ACHN (cell line): ENCODE measurements at regions not wholly inside any gene's neighbourhood (a gene's known extent, or its start where the extent isn't known, plus 50 kb on each side); places are given as distances from the start of the nearest gene placed in this dataset.
A peak's percentile ranks its signal among the peaks of the same experiment; 100 is the strongest.
"Not testable (repeated sequence)": the region's sequence is repeated elsewhere in the genome, so short reads cannot be mapped to it uniquely, and the experiment has no call there.

Experiments used
- DNase-seq: peaks from one replicate; pipeline ENCODE4 v3.0.0-alpha.2; 2015
- in situ Hi-C: cut with HindIII; loops from 2 replicates; pipeline ENCODE4 v1.10.0; 2017; ENCODE audit warnings: low sequenced_read_pairs, low pct_ligation_motif_present, low pct_unique_long_range_greater_than_20kb

DNA sequence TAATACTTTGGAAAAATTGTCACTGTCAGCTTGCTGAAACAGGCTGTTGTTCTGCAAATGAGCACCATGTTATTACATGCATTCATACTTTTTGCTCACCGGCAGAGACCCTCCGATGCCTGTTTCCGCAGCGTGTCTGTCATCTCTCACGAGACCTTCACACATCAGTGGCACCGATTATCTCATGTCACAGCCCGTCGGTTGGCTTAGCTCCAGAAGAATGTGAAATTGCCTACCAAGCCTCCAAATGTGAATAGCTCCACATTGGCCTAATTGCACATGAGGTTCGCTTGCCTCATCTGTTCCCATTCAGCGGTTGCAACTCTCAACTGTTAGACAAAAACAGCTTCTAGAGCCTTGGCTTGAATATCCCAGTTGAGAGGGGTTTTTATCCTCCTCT lies 233.0 kb downstream of the ACTR3 start:
- in situ Hi-C loops: no loop called here
- DNase-seq: no peak

DNA sequence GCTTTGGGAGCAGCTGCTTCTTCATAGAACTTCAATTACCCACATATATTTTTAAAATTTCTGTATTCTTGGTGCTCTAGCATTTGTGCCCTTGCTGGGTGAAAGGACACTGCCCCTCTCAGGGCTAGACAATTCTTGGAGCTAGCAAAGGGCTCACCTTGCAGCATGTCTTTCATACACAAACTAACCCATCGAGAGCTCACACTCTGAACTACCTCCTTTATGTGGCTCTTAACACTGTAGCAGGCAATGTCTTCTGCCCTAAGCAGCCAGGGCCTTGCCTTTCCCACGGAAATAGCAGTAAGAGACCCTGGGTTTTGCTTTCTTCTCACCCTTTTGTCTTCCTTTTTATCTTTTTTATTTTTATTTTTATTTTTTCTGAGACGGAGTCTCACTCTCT lies 234.0 kb downstream of the ACTR3 start:
- no peak for DNase-seq
- in situ Hi-C loops: no loop called here

DNA sequence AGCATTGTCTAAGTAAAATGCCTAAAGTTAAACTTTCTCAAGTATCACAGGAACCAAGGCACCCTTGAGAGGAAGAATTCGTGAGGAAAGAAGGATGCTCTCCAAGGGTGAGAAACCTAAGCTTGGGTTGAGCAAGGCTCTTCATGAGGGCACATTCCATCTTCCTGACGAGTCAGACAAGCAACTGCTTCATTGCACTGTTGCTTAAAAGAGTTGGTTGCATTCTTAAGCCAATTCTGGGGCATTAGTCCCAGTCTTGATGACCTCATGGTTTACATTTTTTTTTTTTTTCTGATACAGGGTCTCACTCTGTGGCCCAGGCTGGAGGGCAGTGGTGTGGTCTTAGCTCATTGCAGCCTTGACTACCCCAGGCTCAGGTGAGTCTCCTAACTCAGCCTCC lies 237.5 kb downstream of the ACTR3 start:
- peak; percentile 5 for DNase-seq
- in situ Hi-C loops: no loop called here

- DNase-seq: no peak
- in situ Hi-C loops: no loop called here
Measured at GRCh38 chr2:114128263-114128662, 238.4 kb downstream of the ACTR3 start.

DNA sequence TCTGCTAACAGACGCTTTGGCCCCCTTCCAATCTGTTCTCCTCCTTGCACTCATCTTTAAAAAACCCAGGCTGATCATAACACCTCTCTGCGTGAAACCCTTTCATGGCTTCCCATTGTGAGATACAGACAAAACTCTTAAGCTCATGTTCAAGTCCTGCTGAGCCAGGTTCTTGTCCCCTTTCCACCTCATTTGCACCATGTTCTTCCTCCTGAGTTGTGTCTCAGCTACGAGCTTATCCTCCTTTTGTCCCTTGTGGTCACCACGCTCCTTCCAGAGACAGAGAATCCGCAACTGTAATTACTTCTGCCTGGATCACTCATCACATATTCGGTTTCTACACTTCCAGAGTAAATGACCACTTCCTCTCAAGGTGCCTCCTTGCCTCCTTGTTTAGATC lies 238.8 kb downstream of the ACTR3 start:
- no peak for DNase-seq
- in situ Hi-C loops: no loop called here

- in situ Hi-C loops, DNase-seq: not testable (repeated sequence)
Measured at GRCh38 chr2:114132050-114132449, 242.2 kb downstream of the ACTR3 start.

DNA sequence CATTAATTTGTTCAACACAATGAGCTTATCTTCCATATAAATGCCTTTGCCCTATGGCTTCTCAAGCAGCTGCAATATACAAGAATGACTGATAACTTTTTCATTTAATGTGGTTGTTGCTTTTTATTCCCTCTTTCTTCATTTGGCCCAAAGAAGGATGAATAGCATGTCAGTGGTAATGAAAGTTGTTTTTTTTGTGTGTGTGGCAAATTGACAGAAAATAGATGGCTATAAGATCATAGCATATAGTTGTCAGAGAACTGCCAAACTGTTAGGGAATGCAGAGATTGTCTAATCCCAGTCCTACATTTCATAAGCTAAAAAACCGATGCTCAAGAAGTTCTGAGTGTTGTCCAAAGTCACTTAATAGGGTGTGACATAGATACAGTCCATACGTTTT lies 244.3 kb downstream of the ACTR3 start:
- in situ Hi-C loops: no loop called here
- DNase-seq: no peak

- DNase-seq: no peak
- in situ Hi-C loops: no loop called here
Measured at GRCh38 chr2:114139542-114139941, 249.7 kb downstream of the ACTR3 start.

DNA sequence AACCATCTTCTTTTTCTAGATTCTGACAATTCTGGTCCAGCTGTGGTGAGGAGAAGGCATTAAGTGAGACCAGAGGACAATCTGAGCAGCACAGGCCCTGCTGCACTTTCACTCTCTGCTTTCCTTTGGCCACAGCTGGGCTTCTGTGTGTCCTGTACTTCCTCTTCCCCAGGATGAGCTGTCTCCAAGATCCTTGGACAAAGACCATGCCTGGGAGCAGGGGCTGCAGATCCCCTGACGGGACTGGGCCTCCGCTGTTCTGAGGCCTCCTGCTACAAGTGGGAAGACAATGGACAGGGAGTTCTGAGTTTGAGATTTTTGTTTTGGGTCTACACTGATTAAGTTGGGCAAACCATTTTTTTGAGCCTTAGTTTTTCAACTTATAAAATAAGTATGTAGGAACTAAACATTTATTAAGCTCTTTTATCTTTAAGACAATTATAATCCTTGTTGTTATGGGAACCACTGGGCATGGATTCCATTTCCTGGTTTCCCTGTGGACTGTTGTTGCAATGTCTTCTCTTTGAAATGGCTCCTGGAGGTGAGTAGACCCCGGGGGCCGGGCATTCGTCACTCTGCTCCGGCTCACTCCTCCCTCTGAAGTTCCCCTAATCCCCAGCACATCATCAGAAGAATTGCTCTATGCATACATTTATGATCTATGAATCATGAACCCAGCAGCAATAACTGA lies 266.6 kb downstream of the ACTR3 start:
- DNase-seq: no peak
- in situ Hi-C loops: no loop called here

GRCh38 chr2:114157057-114157385 lies 267.1 kb downstream of the ACTR3 start:
- in situ Hi-C loops: no loop called here

GRCh38 chr2:114160263-114160981 lies 270.5 kb downstream of the ACTR3 start:
- DNase-seq: no peak
- in situ Hi-C loops: no loop called here

More at GRCh38 chr2:114157057-114157385, 267.1 kb downstream of the ACTR3 start:
- DNase-seq: no peak

DNA sequence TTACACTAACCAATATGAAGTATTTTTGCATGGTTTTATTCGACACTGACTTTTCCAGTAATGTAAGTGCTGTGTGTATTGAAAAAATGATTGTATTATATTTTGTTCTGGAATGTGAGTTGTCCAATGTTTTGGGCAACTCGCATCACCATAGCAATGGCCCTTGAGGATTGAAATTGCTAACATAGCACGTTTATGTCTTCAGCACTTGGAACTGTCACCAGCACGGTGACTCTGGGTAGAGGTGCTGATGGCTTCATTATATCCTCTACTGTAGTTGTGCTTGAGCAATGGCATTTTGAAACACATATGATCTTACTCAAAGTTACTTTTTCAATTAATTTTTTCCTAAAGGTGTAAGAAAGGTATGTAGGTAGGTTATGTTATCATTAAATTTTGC lies 271.5 kb downstream of the ACTR3 start:
- in situ Hi-C loops: no loop called here

DNA sequence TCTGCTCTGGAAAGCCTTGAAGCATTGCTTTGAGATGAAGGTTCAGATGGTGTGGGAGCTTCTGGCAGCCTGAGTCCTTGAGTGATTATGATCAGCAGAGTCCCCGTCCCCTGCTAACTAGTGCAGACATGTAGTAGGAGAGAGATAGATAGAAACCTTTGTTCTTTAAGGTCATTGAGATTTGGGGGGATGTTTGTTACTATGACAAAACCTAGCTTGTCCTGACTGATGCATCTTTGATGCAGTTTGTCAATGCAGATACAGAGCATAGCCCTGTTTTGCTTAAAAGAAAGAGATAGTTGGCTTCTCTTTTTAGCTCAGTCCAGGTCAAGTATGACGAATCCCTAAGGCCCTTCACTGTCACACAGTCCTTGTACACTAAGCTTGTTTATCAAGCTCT lies 274.6 kb upstream of the DPP10 start:
- in situ Hi-C loops: no loop called here
- DNase-seq: no peak

More for the DNA sequence above, 271.5 kb downstream of the ACTR3 start:
- DNase-seq: no peak

- no peak for DNase-seq
- in situ Hi-C loops: no loop called here
Measured at GRCh38 chr2:114170070-114170469, 272.4 kb upstream of the DPP10 start.

DNA sequence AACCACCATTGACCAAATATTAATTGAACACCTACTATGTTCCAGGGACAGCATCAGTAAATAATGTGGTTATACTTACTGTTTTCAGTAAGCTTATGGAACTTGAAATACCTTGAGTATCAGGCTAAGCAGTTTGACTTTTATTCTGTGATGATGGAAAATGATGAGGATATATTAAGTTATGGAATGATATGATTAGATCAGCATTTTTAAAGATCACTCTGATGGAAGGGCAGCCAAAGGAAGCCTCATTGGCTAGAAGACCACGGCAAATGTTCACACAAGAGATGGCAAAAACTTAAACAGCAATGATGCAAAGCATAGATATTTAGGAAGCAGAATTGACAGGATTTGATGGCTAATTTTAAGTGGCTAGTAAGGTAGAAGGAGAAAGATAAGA lies 266.9 kb upstream of the DPP10 start:
- no peak for DNase-seq
- in situ Hi-C loops: no loop called here

GRCh38 chr2:114185501-114185900 lies 256.9 kb upstream of the DPP10 start:
- no peak for DNase-seq

GRCh38 chr2:114192362-114192761 lies 250.1 kb upstream of the DPP10 start:
- in situ Hi-C loops: no loop called here
- no peak for DNase-seq

More at GRCh38 chr2:114185501-114185900, 256.9 kb upstream of the DPP10 start:
- in situ Hi-C loops: no loop called here

DNA sequence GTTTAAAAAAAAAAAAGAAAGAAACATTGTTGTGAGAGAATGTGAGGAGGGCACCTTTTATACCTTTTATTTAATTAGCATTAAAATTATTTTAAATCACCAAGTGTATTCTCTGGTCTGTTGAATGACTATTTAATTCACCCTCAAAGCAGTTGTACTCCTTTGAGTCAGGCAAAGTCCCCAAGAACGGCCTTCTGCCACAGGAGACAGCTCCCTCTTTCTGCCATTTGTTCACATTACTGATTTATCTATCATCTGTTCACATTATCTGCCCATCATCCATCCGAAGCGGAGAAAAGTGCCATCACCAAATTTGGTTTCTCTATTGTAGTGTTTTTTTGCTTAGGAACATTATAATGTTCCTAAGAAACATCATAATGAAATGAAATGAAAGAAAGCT lies 240.7 kb upstream of the DPP10 start:
- peak; percentile 25 for DNase-seq
- in situ Hi-C loops: no loop called here

GRCh38 chr2:114203679-114204078 lies 238.8 kb upstream of the DPP10 start:
- in situ Hi-C loops: no loop called here
- no peak for DNase-seq

DNA sequence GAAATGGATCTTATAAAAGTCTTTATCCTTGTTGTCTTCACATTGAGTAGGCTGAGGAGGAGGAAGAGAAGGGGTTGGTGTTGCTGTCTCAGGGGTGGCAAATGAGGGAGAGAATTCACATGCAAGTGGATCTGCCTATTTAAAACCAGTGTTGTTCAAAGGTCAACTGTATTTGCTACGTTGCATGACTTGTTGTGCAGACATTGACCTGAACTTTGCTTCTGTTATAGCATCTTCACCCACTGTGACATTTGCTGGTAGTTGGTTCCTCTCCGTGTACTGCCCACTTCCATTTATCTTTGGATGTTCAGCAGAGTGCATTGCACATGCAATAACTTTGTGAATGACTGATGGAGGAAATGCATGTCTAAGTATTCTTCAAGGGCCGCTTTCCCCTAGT lies 228.6 kb upstream of the DPP10 start:
- in situ Hi-C loops: no loop called here

More for the DNA sequence above, 228.6 kb upstream of the DPP10 start:
- DNase-seq: no peak
